Inflammatory macrophage (primary cell): ENCODE measurements at regions not wholly inside any gene's neighbourhood (a gene's known extent, or its start where the extent isn't known, plus 50 kb on each side); places are given as distances from the start of the nearest gene placed in this dataset.
"Not testable (repeated sequence)": the region's sequence is repeated elsewhere in the genome, so short reads cannot be mapped to it uniquely, and the experiment has no call there.

Experiments
- DNase-seq, 2 donors: peaks; one replicate each; pipeline ENCODE4 v3.0.0-alpha.2; 2020 to 2022

DNA sequence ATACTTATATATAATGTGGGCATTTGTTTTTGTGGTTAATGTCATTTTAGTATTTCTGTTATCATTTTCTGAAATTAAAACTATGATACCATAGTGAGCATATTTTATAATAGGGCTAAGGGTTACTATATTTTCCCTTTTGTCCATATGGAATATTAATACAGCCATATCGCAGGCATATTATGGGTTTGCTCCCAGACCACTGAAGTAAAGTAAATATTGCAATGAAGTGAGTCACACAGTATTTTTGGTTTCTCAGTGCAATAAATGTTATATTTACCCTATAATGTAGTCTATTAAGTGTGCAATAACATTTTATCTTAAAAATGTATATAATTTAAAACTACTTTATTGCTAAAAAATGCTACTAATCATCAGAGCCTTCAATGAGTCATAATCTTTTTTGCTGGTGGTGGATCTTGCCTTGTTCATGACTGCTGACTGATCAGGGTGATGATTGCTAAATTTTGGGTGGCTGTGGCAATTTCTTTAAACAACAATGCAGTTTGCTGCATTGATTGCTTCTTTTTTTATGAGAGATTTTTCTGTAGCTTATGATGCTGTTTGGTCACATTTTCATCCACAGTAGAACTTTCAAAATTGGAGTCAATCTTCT lies 1044.5 kb upstream of the NOVA1 start:
- no peak for DNase-seq

- no peak for DNase-seq
These were observed 1062.8 kb upstream of the NOVA1 start for GRCh38 chr14:27660683-27661082.

- no peak for DNase-seq
These were observed 1070.7 kb upstream of the NOVA1 start for GRCh38 chr14:27668531-27668930.

- DNase-seq, result no peak
These were observed 1074.2 kb upstream of the NOVA1 start for GRCh38 chr14:27672047-27672446.

DNA sequence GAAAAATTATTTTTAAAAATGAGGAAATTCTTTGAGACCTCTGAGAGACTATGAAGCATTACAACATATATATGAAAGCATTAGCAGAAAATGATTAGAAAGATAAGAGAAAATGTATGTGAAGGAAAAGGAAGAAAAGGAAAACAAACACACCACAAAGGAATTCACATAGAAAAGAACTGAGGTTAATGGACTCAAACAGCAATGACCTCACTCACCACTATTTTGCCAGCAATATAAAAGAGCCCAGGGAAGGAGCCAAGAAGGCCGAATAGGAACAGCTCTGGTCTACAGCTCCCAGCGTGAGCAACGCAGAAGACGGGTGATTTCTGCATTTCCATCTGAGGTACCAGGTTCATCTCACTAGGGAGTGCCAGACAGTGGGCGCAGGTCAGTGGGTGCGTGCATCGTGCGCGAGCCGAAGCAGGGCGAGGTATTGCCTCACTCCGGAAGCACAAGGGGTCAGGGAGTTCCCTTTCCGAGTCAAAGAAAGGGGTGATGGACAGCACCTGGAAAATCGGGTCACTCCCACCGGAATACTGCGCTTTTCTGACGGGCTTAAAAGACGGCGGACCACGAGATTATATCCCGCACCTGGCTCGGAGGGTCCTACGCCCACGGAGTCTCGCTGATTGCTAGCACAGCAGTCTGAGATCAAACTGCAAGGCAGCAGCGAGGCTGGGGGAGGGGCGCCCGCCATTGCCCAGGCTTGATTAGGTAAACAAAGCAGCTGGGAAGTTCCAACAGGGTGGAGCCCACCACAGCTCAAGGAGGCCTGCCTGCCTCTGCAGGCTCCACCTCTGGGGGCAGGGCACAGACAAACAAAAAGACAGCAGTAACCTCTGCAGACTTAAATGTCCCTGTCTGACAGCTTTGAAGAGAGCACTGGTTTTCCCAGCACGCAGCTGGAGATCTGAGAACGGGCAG lies 1075.2 kb upstream of the NOVA1 start:
- not testable (repeated sequence) for DNase-seq

GRCh38 chr14:27686137-27686536 lies 1080.5 kb upstream of the FOXG1 start:
- DNase-seq, result no peak

GRCh38 chr14:27688841-27689444 lies 1077.6 kb upstream of the FOXG1 start:
- DNase-seq, result no peak

DNA sequence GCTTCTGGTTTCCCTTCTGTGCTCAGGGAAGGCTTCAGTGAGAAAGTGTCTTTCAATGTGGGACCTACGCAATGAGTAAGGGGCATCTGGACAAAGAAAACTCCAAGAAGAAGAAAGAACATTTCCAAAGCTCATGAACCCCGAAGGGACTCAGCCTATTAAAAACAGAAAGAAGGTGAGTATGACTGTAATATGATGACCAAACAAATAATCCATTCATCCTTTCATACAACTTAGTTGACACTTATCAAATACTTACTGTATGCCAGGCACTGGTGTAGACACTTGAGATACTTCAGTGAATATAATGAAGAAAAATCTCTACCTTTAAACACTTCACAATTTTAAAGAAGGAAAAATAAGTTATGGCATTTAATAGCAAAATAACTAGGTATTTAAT lies 1054.2 kb upstream of the FOXG1 start:
- no peak for DNase-seq

GRCh38 chr14:27715561-27715960 lies 1051.0 kb upstream of the FOXG1 start:
- DNase-seq, result no peak

GRCh38 chr14:27721760-27722159 lies 1044.8 kb upstream of the FOXG1 start:
- DNase-seq, result no peak

GRCh38 chr14:27725482-27725881 lies 1041.1 kb upstream of the FOXG1 start:
- no peak for DNase-seq

DNA sequence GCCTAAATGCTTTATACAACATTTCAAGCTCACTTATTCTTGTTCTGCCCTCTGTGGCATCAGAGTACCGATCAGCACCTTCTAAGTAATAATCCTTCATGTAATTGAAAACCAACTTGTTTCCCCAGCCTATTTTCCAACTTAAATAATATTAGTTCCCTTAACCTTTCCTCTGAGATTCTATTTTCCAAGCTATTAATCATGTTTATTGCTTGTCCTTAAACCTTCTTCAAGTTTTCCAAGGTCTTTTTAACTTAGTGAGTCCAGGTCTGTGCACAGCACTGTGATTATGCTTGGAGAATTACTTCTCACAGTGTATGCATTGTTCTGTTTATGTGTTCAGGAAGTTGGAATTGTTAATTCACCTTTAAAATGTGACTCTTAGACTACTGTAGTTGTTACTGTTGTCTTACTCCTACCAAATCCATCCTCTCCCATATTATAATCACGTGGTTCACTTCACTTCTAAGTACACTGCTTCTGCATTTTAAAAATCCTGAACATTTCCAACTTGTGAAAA lies 1039.3 kb upstream of the FOXG1 start:
- DNase-seq, result no peak

- no peak for DNase-seq
These were observed 1036.4 kb upstream of the FOXG1 start for GRCh38 chr14:27730204-27730603.

DNA sequence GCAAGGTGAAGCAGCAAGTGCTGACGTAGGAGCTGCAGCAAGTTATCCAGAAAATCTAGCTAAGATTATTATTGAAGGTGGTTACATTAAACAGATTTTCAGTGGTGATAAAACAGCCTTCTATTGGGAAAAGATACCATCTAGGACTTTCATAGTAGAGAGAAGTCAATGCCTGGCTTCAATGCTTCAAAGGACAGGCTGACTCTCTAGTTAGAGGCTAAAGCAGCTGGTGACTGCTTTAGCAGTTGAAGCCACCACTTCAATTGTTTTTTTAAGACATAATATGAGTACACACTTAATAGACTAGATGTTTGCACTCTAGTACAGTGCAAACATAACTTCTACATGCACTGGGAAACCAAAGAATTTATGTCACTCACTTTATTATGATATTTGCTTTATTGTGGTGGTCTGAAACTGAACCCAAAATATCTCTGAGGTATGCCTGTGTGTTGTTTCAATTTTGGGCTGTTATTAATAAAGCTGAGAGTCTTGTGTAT lies 1026.9 kb upstream of the FOXG1 start:
- DNase-seq, result no peak

DNA sequence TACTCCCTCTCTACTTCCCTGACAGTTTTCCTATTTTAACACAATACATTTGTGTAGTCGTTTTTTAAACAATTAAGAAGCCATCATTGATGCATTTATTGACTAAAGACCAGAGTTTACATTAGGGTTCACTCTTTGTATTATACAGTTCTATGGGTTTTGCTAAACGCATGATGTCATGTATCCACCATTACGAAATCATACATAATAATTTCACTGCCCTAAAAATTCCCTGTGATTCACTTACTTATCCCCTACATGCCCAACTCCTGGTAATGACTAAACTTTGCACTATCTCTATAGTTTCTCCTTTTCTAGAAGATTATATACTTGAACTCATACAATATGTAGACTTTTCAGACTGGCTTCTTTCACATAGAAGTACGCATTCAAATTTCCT lies 1016.5 kb upstream of the FOXG1 start:
- DNase-seq, result no peak

GRCh38 chr14:27757642-27758041 lies 1008.9 kb upstream of the FOXG1 start:
- not testable (repeated sequence) for DNase-seq

GRCh38 chr14:27760367-27760766 lies 1006.2 kb upstream of the FOXG1 start:
- not testable (repeated sequence) for DNase-seq

DNA sequence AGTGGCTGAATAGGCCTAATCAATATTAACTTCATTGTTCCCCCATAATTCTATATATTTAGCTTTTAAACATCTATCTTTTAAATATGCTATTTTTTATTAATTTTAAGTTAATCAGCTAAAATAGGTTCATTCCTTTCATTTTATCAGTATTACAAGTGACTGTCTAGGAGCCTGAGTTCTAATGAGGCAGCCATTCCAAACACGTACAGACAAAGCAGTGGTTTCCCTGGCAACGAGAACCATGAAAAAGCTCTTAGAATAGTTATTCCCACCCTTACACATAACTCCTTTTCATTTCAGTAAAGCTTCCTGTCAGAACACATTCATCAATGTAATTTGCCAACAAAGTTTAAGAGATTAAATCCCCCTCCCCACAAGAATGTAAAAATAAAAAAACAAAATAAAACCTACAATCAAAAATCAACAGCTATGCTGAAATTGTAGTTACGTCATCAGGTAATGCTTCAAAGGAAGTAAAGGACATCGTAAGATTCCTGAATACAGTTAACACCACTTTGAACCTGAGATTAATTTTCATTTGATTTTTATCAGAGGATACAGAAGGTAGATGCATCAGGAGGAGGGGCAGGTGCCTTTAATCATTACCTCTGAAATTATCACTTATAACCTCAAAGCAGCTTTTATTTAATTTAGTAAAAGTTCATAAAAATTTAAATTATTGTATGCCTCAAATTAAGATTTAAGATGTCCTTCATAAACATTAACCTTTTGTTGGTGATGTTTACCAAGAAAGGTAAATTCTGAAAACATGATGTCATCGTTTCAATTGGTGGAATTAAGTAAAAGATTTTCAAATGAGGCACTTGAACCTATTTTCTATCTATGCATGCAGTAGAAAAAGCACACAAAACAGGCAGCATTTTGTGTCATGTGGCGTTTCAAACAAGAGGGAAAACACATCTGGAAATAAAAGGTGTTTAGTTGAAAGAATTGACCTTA lies 967.2 kb upstream of the FOXG1 start:
- not testable (repeated sequence) for DNase-seq

DNA sequence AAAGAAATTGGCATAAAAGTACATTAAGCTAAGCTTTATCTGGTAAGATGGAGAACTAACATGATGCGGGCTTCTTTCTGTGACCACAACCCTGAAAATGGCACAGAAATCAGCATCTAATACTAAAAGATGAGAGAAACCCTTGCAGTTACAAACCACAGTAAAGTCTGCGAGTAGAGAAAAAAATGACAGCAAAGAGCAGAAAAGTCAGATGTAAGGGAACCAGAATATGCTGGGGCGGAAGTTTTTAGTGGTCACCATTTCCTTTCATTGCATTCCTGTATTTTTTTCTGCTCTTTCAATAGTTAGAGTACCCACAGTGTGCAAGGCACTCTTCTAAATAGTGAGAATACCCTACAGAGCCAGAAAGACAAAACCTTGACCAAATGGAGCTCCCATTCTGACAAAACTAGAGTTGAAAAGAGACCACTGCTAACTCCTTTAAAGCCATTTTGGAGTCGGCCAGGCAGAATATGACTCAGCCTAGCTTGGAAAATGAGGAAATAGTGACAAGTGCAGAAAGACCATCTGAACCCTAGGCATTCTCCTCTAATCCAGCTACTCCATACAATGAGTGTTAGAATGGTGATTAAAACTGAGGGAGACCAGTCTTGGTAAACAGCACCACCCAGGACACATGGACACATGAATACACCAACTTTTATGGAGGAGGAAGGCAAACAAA lies 948.7 kb upstream of the FOXG1 start:
- DNase-seq, result not testable (repeated sequence)

GRCh38 chr14:27826149-27826548 lies 940.4 kb upstream of the FOXG1 start:
- peak; percentile 77 to 81 for DNase-seq

DNA sequence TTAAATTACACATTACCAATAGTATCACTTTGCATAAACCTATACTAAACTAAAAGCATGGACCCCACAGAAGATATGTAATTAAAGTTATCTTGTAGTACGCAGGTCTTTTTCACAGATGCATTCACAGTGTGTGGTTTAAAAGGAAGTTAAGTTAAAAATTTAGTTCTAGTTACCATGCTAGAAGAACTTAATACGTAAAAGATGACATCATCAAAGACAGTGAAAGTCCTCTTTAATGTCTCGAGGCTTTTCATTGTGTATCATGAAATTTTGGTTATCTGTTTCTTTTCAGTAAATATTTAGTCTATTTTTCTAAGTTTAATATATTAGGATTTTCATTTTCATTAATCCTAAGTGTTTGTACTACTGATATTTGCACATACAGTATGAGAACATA lies 934.6 kb upstream of the FOXG1 start:
- not testable (repeated sequence) for DNase-seq
